ENCODE measurements at regions not wholly inside any gene's neighbourhood (a gene's known extent, or its start where the extent isn't known, plus 50 kb on each side); places are given as distances from the start of the nearest gene placed in this dataset.
A peak's percentile ranks its signal among the peaks of the same experiment; 100 is the strongest.
"Not testable (repeated sequence)": the region's sequence is repeated elsewhere in the genome, so short reads cannot be mapped to it uniquely, and the experiment has no call there.

GRCh38 chr5:126677121-126677520 is 76.4 kb downstream of the PHAX start:
- no peaks in the 10 kb centered on the region for H3K27me3 Mint-ChIP-seq
- no peaks in the 10 kb centered on the region for H3K9me3 Mint-ChIP-seq (ENCODE audit: low read depth)
- no peak overlapping the region for H3K27ac Mint-ChIP-seq
- H3K4me1 Mint-ChIP-seq: peaks cover 24% of the 10 kb centered on the region
- ATAC-seq (no peak), DNase-seq (no peak)
- CTCF ChIA-PET: interaction anchor here (0.9 to 16.9 kb wide), 10 partner anchors 8 to 133 kb away, joined by 3 to 251 read pairs (median 8); partner anchors contain the start of gene LMNB1
- H3K4me3 Mint-ChIP-seq: no peak overlapping the region
- H3K36me3 Mint-ChIP-seq: no peaks in the 10 kb centered on the region

DNA sequence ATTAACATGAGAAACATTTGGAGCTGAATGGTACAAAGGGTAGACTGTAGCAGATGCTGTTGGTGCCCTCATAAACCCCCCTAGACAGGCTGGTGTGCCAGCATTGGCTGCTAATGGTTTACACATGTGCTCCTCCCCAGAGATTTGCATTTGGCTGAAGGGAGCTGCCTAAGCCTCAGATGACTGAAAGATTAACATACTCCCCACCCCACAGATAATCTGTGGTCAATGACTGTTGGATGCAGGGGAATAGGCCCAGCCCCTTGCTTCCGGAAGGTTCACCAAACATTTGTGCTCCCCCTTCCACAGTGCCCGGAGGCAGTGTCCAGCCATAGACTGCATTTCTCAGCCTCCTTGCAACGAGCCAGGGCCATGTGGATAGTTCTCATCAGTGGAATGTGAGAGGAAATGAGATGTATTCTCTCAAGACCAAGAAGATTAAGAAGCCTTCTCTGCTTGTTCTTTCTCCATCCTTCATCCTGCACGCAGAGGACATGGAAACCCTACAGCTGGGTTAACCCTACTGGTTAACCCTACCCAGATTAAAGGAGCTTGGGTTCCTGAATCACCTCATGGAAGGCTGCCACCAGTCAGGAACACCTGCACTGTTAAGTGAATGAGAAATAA is 79.6 kb downstream of the PHAX start:
- Mint-ChIP-seq H3K9me3 (ENCODE audit: low read depth) (no peaks in the 10 kb centered on the region), H3K4me3 (no peak overlapping the region), H3K27me3 (peaks cover 5% of the 10 kb centered on the region), H3K27ac (no peak overlapping the region), H3K36me3 (no peaks in the 10 kb centered on the region), H3K4me1 (peaks cover 33% of the 10 kb centered on the region)
- ATAC-seq (peak; percentile 50), DNase-seq (no peak)
- CTCF ChIA-PET: interaction anchor here (2.0 to 16.9 kb wide), 3 partner anchors 99 to 126 kb away, joined by 5 to 251 read pairs (median 7); partner anchors contain the start of gene LMNB1

- not testable (repeated sequence) for H3K4me3 Mint-ChIP-seq; H3K27me3 Mint-ChIP-seq; H3K27ac Mint-ChIP-seq; H3K9me3 Mint-ChIP-seq (ENCODE audit: low read depth); H3K36me3 Mint-ChIP-seq; ATAC-seq; DNase-seq
- peaks cover 31% of the 10 kb centered on the region for H3K4me1 Mint-ChIP-seq
- CTCF ChIA-PET: interaction anchor here (16.9 kb wide), 1 partner anchor 98 kb away, joined by 251 read pairs; the partner anchor contains the start of gene LMNB1
Observed at GRCh38 chr5:126681314-126681713, 80.6 kb downstream of the PHAX start.

- no peaks in the 10 kb centered on the region for H3K36me3 Mint-ChIP-seq
- no peak for ATAC-seq
- no peak for DNase-seq
- H3K27ac Mint-ChIP-seq: no peak overlapping the region
- no peaks in the 10 kb centered on the region for H3K9me3 Mint-ChIP-seq (ENCODE audit: low read depth)
- CTCF ChIA-PET: interaction anchor here (16.9 kb wide), 1 partner anchor 97 kb away, joined by 251 read pairs; the partner anchor contains the start of gene LMNB1
- peaks cover 29% of the 10 kb centered on the region for H3K4me1 Mint-ChIP-seq
- no peak overlapping the region for H3K4me3 Mint-ChIP-seq
- peaks cover 6% of the 10 kb centered on the region for H3K27me3 Mint-ChIP-seq
Observed at GRCh38 chr5:126681970-126682369, 81.2 kb downstream of the PHAX start.

GRCh38 chr5:126682856-126683255 is 82.1 kb downstream of the PHAX start:
- H3K4me1 Mint-ChIP-seq: peaks cover 27% of the 10 kb centered on the region
- H3K36me3 Mint-ChIP-seq: no peaks in the 10 kb centered on the region
- ATAC-seq (no peak), DNase-seq (no peak)
- CTCF ChIA-PET: interaction anchor here (0.7 to 16.9 kb wide), 2 partner anchors 96 to 571 kb away, joined by 3 to 251 read pairs; partner anchors contain the start of gene LMNB1
- H3K27me3 Mint-ChIP-seq: peaks cover 6% of the 10 kb centered on the region
- no peak overlapping the region for H3K27ac Mint-ChIP-seq
- no peak overlapping the region for H3K4me3 Mint-ChIP-seq
- H3K9me3 Mint-ChIP-seq (ENCODE audit: low read depth): no peaks in the 10 kb centered on the region

DNA sequence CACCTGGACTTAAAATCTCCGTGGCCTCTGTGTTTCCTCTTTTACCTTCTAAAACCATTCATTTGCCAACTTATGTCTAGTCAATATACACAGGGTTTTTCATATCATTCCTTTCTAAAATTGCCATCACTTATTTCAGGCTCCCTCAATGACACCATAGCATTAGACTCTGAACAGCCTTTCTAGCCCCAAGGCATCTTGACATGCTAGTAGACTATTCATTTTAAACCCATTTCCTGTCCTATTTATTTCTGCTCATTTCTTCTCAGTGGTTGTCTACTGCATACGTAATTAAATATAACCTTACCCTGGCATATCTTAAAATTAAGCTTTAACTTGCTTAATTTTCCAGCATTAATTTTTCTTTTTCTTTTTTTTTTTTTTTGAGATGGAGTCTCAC is 83.2 kb downstream of the PHAX start:
- H3K36me3 Mint-ChIP-seq: no peaks in the 10 kb centered on the region
- no peak overlapping the region for H3K4me3 Mint-ChIP-seq
- H3K27me3 Mint-ChIP-seq: peaks cover 6% of the 10 kb centered on the region
- H3K4me1 Mint-ChIP-seq: peaks cover 26% of the 10 kb centered on the region
- CTCF ChIA-PET: interaction anchor here (16.9 kb wide), 1 partner anchor 95 kb away, joined by 251 read pairs; the partner anchor contains the start of gene LMNB1
- ATAC-seq (no peak), DNase-seq (no peak)
- no peaks in the 10 kb centered on the region for H3K9me3 Mint-ChIP-seq (ENCODE audit: low read depth)
- no peak overlapping the region for H3K27ac Mint-ChIP-seq

DNA sequence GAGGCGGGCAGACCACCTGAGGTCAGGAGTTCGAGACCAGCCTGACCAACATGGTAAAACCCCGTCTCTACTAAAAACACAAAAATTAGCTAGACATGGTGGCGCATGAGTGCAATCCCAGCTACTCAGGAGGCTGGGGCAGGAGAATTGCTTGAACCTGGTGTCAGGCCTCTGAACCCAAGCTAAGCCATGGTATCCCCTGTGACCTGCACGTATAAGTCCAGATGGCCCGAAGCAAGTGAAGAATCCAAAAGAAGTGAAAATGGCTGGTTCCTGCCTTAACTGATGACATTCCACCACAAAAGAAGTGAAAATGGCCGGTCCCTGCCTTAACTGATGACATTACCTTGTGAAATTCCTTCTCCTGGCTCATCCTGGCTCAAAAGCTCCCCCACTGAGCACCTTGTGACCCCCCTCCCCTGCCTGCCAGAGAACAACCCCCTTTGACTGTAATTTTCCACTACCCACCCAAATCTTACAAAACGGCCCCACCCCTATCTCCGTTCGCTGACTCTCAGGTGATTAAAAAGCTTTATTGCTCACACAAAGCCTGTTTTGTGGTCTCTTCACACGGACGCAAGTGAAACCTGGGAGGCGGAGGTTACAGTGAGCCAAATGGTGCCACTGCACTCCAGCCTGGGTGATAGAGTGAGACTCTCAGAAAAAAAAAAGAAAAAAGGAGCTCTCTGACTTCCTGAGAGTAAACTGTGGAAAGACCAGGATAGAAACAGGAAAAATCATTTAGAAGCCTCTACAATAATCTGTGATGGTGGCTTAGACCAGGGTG is 84.1 kb downstream of the PHAX start:
- not testable (repeated sequence) for H3K27me3 Mint-ChIP-seq; H3K36me3 Mint-ChIP-seq; H3K9me3 Mint-ChIP-seq (ENCODE audit: low read depth); H3K4me3 Mint-ChIP-seq; ATAC-seq
- Mint-ChIP-seq H3K27ac (peak overlapping the region; percentile 5), H3K4me1 (peaks cover 19% of the 10 kb centered on the region)
- peak; percentile 46 for DNase-seq
- CTCF ChIA-PET: interaction anchor here (0.9 to 16.9 kb wide), 3 partner anchors 9 to 94 kb away, joined by 3 to 251 read pairs (median 10); partner anchors contain the start of gene LMNB1

GRCh38 chr5:126686451-126687126 is 85.8 kb downstream of the PHAX start:
- no peak overlapping the region for H3K27ac Mint-ChIP-seq
- H3K4me1 Mint-ChIP-seq: peaks cover 11% of the 10 kb centered on the region
- no peaks in the 10 kb centered on the region for H3K36me3 Mint-ChIP-seq
- ATAC-seq: no peak
- no peak overlapping the region for H3K4me3 Mint-ChIP-seq
- H3K27me3 Mint-ChIP-seq: peaks cover 8% of the 10 kb centered on the region
- CTCF ChIA-PET: interaction anchor here (1.3 to 16.9 kb wide), 3 partner anchors 11 to 92 kb away, joined by 4 to 251 read pairs (median 10); partner anchors contain the start of genes LMNB1 and PHAX
- no peaks in the 10 kb centered on the region for H3K9me3 Mint-ChIP-seq (ENCODE audit: low read depth)
- peak; percentile 36 for DNase-seq

GRCh38 chr5:126692971-126693370 is 84.0 kb upstream of the LMNB1 start:
- Mint-ChIP-seq H3K4me3 (no peak overlapping the region), H3K36me3 (no peaks in the 10 kb centered on the region), H3K4me1 (no peaks in the 10 kb centered on the region), H3K27ac (no peak overlapping the region), H3K27me3 (peaks cover 2% of the 10 kb centered on the region), H3K9me3 (ENCODE audit: low read depth) (no peaks in the 10 kb centered on the region)
- ATAC-seq (no peak), DNase-seq (no peak)
- CTCF ChIA-PET: interaction anchor here (0.7 to 0.9 kb wide), 2 partner anchors 87 to 98 kb away, joined by 3 to 4 read pairs; no protein-coding TSS in a partner anchor

- CTCF ChIA-PET: no interaction called here
Observed at GRCh38 chr5:126693806-126694205, 83.1 kb upstream of the LMNB1 start.

DNA sequence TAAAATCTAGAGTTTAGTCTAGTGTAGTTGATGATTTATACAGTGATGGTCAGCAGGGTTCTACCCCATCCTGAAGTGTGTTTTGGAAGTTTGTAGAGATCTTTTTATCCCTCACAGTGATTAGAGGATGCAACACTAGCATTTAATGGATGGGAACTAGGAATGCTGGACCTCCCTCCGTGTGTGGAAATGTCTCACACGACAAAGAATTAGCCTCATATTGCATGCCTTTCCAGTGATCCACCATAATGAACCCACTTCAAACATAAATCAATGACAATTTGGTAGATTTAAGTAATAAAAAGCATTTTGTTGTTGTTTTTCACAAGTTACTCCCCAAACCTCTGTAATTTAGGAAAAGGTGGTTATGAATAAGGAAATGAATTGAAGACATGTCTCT is 82.5 kb upstream of the LMNB1 start:
- Mint-ChIP-seq H3K9me3 (ENCODE audit: low read depth) (no peaks in the 10 kb centered on the region), H3K27me3 (peaks cover 2% of the 10 kb centered on the region), H3K4me1 (no peaks in the 10 kb centered on the region), H3K27ac (no peak overlapping the region), H3K36me3 (no peaks in the 10 kb centered on the region), H3K4me3 (no peak overlapping the region)
- CTCF ChIA-PET: no interaction called here
- ATAC-seq (no peak), DNase-seq (no peak)

More at GRCh38 chr5:126693806-126694205, 83.1 kb upstream of the LMNB1 start:
- no peak overlapping the region for H3K4me3 Mint-ChIP-seq
- peaks cover 2% of the 10 kb centered on the region for H3K27me3 Mint-ChIP-seq
- DNase-seq (no peak), ATAC-seq (no peak)
- H3K4me1 Mint-ChIP-seq: no peaks in the 10 kb centered on the region
- no peaks in the 10 kb centered on the region for H3K9me3 Mint-ChIP-seq (ENCODE audit: low read depth)
- H3K27ac Mint-ChIP-seq: no peak overlapping the region
- no peaks in the 10 kb centered on the region for H3K36me3 Mint-ChIP-seq

DNA sequence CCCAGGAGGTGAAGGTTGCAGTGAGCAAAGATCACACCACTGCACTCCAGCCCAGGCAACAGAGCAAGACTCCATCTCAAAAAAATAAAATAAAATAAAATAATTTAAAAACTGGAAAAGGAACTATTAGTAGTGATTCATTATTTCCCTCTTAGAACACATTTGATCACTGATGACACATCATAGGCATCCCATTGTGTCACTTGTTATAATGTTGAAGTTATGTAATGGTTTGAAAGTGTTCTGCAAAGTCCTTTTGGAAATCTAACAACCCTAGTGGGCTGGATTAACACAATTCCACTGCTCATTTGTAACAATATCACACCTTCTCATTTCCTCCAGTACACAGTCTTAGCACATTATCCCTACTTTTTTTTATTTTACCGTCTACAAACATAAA is 81.8 kb upstream of the LMNB1 start:
- no peak for ATAC-seq
- Mint-ChIP-seq H3K27ac (no peak overlapping the region), H3K4me1 (peaks cover 2% of the 10 kb centered on the region), H3K4me3 (no peak overlapping the region), H3K36me3 (peaks cover 2% of the 10 kb centered on the region), H3K27me3 (no peaks in the 10 kb centered on the region), H3K9me3 (ENCODE audit: low read depth) (no peaks in the 10 kb centered on the region)
- CTCF ChIA-PET: no interaction called here
- peak; percentile 1 for DNase-seq

DNA sequence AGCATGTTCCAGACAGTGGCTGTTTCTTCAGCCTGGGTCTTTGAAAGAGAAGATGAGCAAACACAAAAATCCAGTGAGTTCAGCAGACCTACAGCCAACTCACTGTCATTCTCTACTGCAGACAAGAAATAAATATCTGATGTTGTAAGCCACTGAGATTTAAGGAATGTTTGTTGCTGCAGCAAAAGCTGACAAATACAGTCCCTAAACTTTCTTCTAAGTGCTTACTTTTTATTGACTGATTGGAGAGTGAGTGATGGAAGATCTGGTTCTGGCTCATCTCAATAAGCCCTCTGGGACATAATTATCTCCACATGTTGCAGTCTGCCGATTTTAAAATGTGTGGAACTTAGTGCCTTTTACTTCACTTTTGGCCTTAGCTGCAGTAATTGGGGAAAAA is 69.9 kb upstream of the LMNB1 start:
- CTCF ChIA-PET: interaction anchor here (0.8 kb wide), 1 partner anchor 9 kb away, joined by 3 read pairs; no protein-coding TSS in a partner anchor
- Mint-ChIP-seq H3K4me3 (no peak overlapping the region), H3K9me3 (ENCODE audit: low read depth) (peaks cover 2% of the 10 kb centered on the region), H3K27me3 (no peaks in the 10 kb centered on the region), H3K27ac (no peak overlapping the region), H3K4me1 (no peaks in the 10 kb centered on the region), H3K36me3 (no peaks in the 10 kb centered on the region)
- no peak for DNase-seq
- no peak for ATAC-seq
